ENCODE measurements at regions not wholly inside any gene's neighbourhood (a gene's known extent, or its start where the extent isn't known, plus 50 kb on each side); places are given as distances from the start of the nearest gene placed in this dataset.

DNA sequence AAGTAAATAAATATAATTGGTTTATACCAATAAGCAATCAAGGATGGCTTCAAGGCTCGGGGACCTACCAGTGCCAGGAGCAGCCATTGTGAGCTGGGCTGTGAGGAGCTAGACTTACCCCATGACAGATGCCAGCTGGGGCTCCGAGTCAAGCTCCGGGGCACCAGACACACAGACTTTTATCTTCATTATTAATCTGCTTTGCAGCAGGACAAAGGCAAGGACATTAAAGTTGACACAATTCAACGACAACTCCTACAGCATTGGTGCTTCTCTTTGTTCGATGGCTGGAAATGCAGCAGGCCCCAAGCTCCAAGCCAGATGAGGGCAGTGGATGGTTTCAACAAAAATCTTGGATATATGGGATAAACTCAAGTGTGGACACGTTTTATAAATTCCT lies 68.3 kb downstream of the CD24 start:
- H3K27ac ChIP-seq (replicated peaks; ENCODE audit: low read length), result no peak overlapping the region
- H3K9ac ChIP-seq (ENCODE audit: low read depth, low read length, poor library complexity), result no peak overlapping the region
- H3K4me2 ChIP-seq (ENCODE audit: insufficient read depth, low read length, poor library complexity, severe bottlenecking), result no peak overlapping the region
- H3K18ac ChIP-seq (ENCODE audit: low read length), result peak overlapping the region; percentile 13
- H2BK12ac ChIP-seq (ENCODE audit: low read length), result no peak overlapping the region
- H2BK15ac ChIP-seq (ENCODE audit: low read length), result no peak overlapping the region
- WGBS, 2 donors (ENCODE audit: extremely low coverage in 2 of 2, insufficient read length in 2 of 2, insufficient replicate concordance in 1 of 2), result no CpG with 5 or more reads among the region's 6 CpGs
- H3K9me3 ChIP-seq (replicated peaks in 1 of 2; ENCODE audit: control insufficient read depth in 2 of 2, insufficient read depth in 1 of 2, low read depth in 1 of 2, low read length in 2 of 2), result peaks cover 0 to 4% of the 10 kb centered on the region in 2 donors
- H2BK5ac ChIP-seq (ENCODE audit: low read length), result no peak overlapping the region
- DNase-seq (ENCODE audit: low spot score), result no peak
- no peak overlapping the region for H3K4me3 ChIP-seq (ENCODE audit: low read length in 2 of 2)
- H3K23ac ChIP-seq (ENCODE audit: low read depth, low read length, poor library complexity), result no peak overlapping the region
- no peak overlapping the region for H2AK5ac ChIP-seq (ENCODE audit: low read depth, low read length)
- H3K79me1 ChIP-seq (ENCODE audit: low read depth, low read length), result no peaks in the 10 kb centered on the region
- no peak overlapping the region for H2AFZ ChIP-seq (ENCODE audit: low read length)
- no peaks in the 10 kb centered on the region for H3K36me3 ChIP-seq (replicated peaks in 1 of 2; ENCODE audit: control insufficient read depth in 2 of 2, insufficient read depth in 2 of 2, low read length in 2 of 2)
- peaks cover 0 to 3% (median 0%) of the 10 kb centered on the region in 3 experiments for H3K27me3 ChIP-seq (ENCODE audit: control insufficient read depth in 3 of 3, insufficient read depth in 3 of 3, low read depth in 1 of 3, low read length in 3 of 3)
- no peak overlapping the region for H4K8ac ChIP-seq (ENCODE audit: low read depth, low read length)
- no peak overlapping the region for H3K4ac ChIP-seq (ENCODE audit: low read length)
- peaks cover 0 to 2% of the 10 kb centered on the region in 2 donors for H3K4me1 ChIP-seq (ENCODE audit: control insufficient read depth in 2 of 2, insufficient read depth in 1 of 2, low read depth in 1 of 2, low read length in 2 of 2)
- no peak overlapping the region for H3K14ac ChIP-seq (ENCODE audit: low read length)
- H4K91ac ChIP-seq (ENCODE audit: low read depth, low read length, poor library complexity), result no peak overlapping the region
- H2BK120ac ChIP-seq (ENCODE audit: low read depth, low read length), result no peak overlapping the region

DNA sequence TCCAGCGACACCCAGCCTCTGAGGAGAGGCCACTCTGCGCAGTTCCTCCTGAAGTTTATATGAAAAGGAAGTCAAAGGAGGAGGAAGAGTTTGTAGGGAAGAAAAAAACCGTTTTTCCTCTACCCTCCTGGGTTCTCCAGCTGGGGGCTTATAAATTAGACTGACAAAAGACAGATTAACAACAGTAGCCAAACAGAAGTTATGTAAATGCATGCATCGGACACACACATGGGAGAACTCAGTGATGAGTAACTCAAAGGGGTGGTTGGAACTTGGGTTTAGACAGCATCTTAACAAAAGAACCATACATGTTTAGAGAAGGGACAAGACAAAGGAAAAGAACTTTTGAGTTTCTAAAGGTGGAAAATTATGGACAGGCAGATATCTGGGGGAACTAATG lies 71.2 kb downstream of the CD24 start:
- no peak overlapping the region for H4K8ac ChIP-seq (ENCODE audit: low read depth, low read length)
- H3K9me3 ChIP-seq (replicated peaks in 1 of 2; ENCODE audit: control insufficient read depth in 2 of 2, insufficient read depth in 1 of 2, low read depth in 1 of 2, low read length in 2 of 2), result peaks cover 0 to 4% of the 10 kb centered on the region in 2 donors
- H2BK12ac ChIP-seq (ENCODE audit: low read length), result no peak overlapping the region
- no peaks in the 10 kb centered on the region for H3K79me1 ChIP-seq (ENCODE audit: low read depth, low read length)
- H3K27ac ChIP-seq (replicated peaks; ENCODE audit: low read length), result no peak overlapping the region
- DNase-seq (ENCODE audit: low spot score), result no peak
- H3K4ac ChIP-seq (ENCODE audit: low read length), result no peak overlapping the region
- no peak overlapping the region for H3K18ac ChIP-seq (ENCODE audit: low read length)
- no peak overlapping the region for H3K14ac ChIP-seq (ENCODE audit: low read length)
- H3K4me1 ChIP-seq (ENCODE audit: control insufficient read depth in 2 of 2, insufficient read depth in 1 of 2, low read depth in 1 of 2, low read length in 2 of 2), result no peaks in the 10 kb centered on the region
- no peak overlapping the region for H3K4me2 ChIP-seq (ENCODE audit: insufficient read depth, low read length, poor library complexity, severe bottlenecking)
- no peak overlapping the region for H2AFZ ChIP-seq (ENCODE audit: low read length)
- H2BK120ac ChIP-seq (ENCODE audit: low read depth, low read length), result no peak overlapping the region
- no peaks in the 10 kb centered on the region for H3K36me3 ChIP-seq (replicated peaks in 1 of 2; ENCODE audit: control insufficient read depth in 2 of 2, insufficient read depth in 2 of 2, low read length in 2 of 2)
- H3K23ac ChIP-seq (ENCODE audit: low read depth, low read length, poor library complexity), result no peak overlapping the region
- H2BK15ac ChIP-seq (ENCODE audit: low read length), result no peak overlapping the region
- no peak overlapping the region for H2AK5ac ChIP-seq (ENCODE audit: low read depth, low read length)
- H2BK5ac ChIP-seq (ENCODE audit: low read length), result no peak overlapping the region
- H3K27me3 ChIP-seq (ENCODE audit: control insufficient read depth in 3 of 3, insufficient read depth in 3 of 3, low read depth in 1 of 3, low read length in 3 of 3), result peaks cover 0 to 3% (median 0%) of the 10 kb centered on the region in 3 experiments
- H4K91ac ChIP-seq (ENCODE audit: low read depth, low read length, poor library complexity), result no peak overlapping the region
- H3K9ac ChIP-seq (ENCODE audit: low read depth, low read length, poor library complexity), result no peak overlapping the region
- WGBS, 2 donors (ENCODE audit: extremely low coverage in 2 of 2, insufficient read length in 2 of 2, insufficient replicate concordance in 1 of 2), result no CpG with 5 or more reads among the region's 4 CpGs
- no peak overlapping the region for H3K4me3 ChIP-seq (ENCODE audit: low read length in 2 of 2)

DNA sequence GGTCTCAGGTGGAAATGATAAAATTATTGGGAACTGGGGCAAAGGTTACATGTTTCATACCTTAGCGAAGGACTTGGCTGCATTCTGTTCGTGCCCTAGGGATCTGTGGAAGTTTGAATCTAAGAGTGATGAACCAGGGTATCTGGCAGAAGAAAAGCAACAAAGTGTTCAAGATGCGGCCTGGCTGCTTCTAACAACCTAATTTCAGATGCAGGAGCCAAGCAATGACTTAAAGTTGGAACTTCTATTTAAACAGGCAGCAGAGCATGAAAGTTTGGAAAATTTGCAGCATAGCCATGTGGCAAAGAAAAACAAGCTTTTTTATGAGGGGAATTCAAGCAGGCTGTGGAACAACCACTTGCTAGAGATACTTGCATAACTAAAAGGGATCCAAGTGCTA lies 73.5 kb downstream of the CD24 start:
- Histone ChIP-seq H3K4me1 (ENCODE audit: control insufficient read depth in 2 of 2, insufficient read depth in 1 of 2, low read depth in 1 of 2, low read length in 2 of 2) (no peaks in the 10 kb centered on the region), H2BK5ac (ENCODE audit: low read length) (no peak overlapping the region), H3K9ac (ENCODE audit: low read depth, low read length, poor library complexity) (no peak overlapping the region), H3K4me2 (ENCODE audit: insufficient read depth, low read length, poor library complexity, severe bottlenecking) (no peak overlapping the region), H3K4ac (ENCODE audit: low read length) (no peak overlapping the region), H4K8ac (ENCODE audit: low read depth, low read length) (no peak overlapping the region), H2AFZ (ENCODE audit: low read length) (no peak overlapping the region), H4K91ac (ENCODE audit: low read depth, low read length, poor library complexity) (no peak overlapping the region), H2AK5ac (ENCODE audit: low read depth, low read length) (no peak overlapping the region), H3K79me1 (ENCODE audit: low read depth, low read length) (no peaks in the 10 kb centered on the region), H3K14ac (ENCODE audit: low read length) (no peak overlapping the region), H3K36me3 (replicated peaks in 1 of 2; ENCODE audit: control insufficient read depth in 2 of 2, insufficient read depth in 2 of 2, low read length in 2 of 2) (no peaks in the 10 kb centered on the region), H3K23ac (ENCODE audit: low read depth, low read length, poor library complexity) (no peak overlapping the region), H2BK15ac (ENCODE audit: low read length) (no peak overlapping the region), H2BK120ac (ENCODE audit: low read depth, low read length) (no peak overlapping the region), H3K27me3 (ENCODE audit: control insufficient read depth in 3 of 3, insufficient read depth in 3 of 3, low read depth in 1 of 3, low read length in 3 of 3) (peaks cover 0 to 3% (median 0%) of the 10 kb centered on the region in 3 experiments), H3K27ac (replicated peaks; ENCODE audit: low read length) (no peak overlapping the region), H3K4me3 (ENCODE audit: low read length in 2 of 2) (no peak overlapping the region), H2BK12ac (ENCODE audit: low read length) (no peak overlapping the region), H3K9me3 (replicated peaks in 1 of 2; ENCODE audit: control insufficient read depth in 2 of 2, insufficient read depth in 1 of 2, low read depth in 1 of 2, low read length in 2 of 2) (peaks cover 0 to 4% of the 10 kb centered on the region in 2 donors), H3K18ac (ENCODE audit: low read length) (no peak overlapping the region)
- no peak for DNase-seq (ENCODE audit: low spot score)
- WGBS, 2 donors (ENCODE audit: extremely low coverage in 2 of 2, insufficient read length in 2 of 2, insufficient replicate concordance in 1 of 2), result no CpG with 5 or more reads among the region's 3 CpGs

DNA sequence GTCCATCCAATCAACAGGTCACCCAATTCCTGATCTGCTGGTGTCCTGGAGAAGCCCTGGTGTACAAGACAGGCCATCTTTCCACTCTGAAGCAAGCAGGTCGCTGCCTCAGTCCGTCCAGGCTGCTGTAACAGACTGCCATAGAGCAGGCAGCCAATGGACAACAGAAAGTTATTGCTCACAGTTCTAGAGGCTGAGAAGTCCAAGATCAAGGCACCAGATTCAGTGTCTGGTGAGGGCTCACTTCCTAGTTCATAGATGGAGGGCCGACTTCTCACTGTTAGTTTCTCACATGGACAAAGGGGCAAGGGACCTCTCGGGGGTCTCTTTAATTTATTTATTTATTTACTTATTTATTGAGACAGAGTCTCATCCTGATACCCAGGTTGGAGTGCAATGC lies 74.8 kb downstream of the CD24 start:
- Histone ChIP-seq H2BK12ac (ENCODE audit: low read length) (no peak overlapping the region), H2AFZ (ENCODE audit: low read length) (no peak overlapping the region), H3K27ac (replicated peaks; ENCODE audit: low read length) (no peak overlapping the region), H3K36me3 (replicated peaks in 1 of 2; ENCODE audit: control insufficient read depth in 2 of 2, insufficient read depth in 2 of 2, low read length in 2 of 2) (no peaks in the 10 kb centered on the region), H3K14ac (ENCODE audit: low read length) (peak overlapping the region; percentile 47), H4K8ac (ENCODE audit: low read depth, low read length) (no peak overlapping the region), H2BK120ac (ENCODE audit: low read depth, low read length) (no peak overlapping the region), H2BK15ac (ENCODE audit: low read length) (no peak overlapping the region), H3K4me3 (ENCODE audit: low read length in 2 of 2) (no peak overlapping the region), H3K23ac (ENCODE audit: low read depth, low read length, poor library complexity) (no peak overlapping the region), H3K9me3 (replicated peaks in 1 of 2; ENCODE audit: control insufficient read depth in 2 of 2, insufficient read depth in 1 of 2, low read depth in 1 of 2, low read length in 2 of 2) (peaks cover 0 to 4% of the 10 kb centered on the region in 2 donors), H2AK5ac (ENCODE audit: low read depth, low read length) (no peak overlapping the region), H3K27me3 (ENCODE audit: control insufficient read depth in 3 of 3, insufficient read depth in 3 of 3, low read depth in 1 of 3, low read length in 3 of 3) (peaks cover 0 to 3% (median 0%) of the 10 kb centered on the region in 3 experiments), H3K4ac (ENCODE audit: low read length) (no peak overlapping the region), H3K4me1 (ENCODE audit: control insufficient read depth in 2 of 2, insufficient read depth in 1 of 2, low read depth in 1 of 2, low read length in 2 of 2) (no peaks in the 10 kb centered on the region), H3K79me1 (ENCODE audit: low read depth, low read length) (no peaks in the 10 kb centered on the region), H3K4me2 (ENCODE audit: insufficient read depth, low read length, poor library complexity, severe bottlenecking) (no peak overlapping the region), H3K9ac (ENCODE audit: low read depth, low read length, poor library complexity) (peak overlapping the region; percentile 53), H4K91ac (ENCODE audit: low read depth, low read length, poor library complexity) (no peak overlapping the region), H2BK5ac (ENCODE audit: low read length) (no peak overlapping the region), H3K18ac (ENCODE audit: low read length) (no peak overlapping the region)
- no peak for DNase-seq (ENCODE audit: low spot score)
- no CpG with 5 or more reads among the region's 4 CpGs for WGBS, 2 donors (ENCODE audit: extremely low coverage in 2 of 2, insufficient read length in 2 of 2, insufficient replicate concordance in 1 of 2)

Data from neuronal stem cell (in vitro differentiated cells).